Spleen (tissue), 7 donors: ENCODE measurements at regions not wholly inside any gene's neighbourhood (a gene's known extent, or its start where the extent isn't known, plus 50 kb on each side); places are given as distances from the start of the nearest gene placed in this dataset.

Experiments
- CTCF ChIP-seq, 11 experiments: fragments of 200-600 bp in 7 of 11; fragments of 450-650 bp in 4 of 11; sonication (generic) in 4 of 11; IDR thresholded peaks in 8 of 11; conservative IDR thresholded peaks in 3 of 11; 1 replicate in 7 of 11; 2 replicates in 4 of 11; pipeline versions ENCODE4 v1.4.0 to v1.8.0; 2016 to 2021; ENCODE audit warnings: antibody characterized with exemption in 11 of 11, inconsistent platforms in 4 of 11, mild to moderate bottlenecking in 1 of 11
- POLR2A ChIP-seq, 3 donors: fragments of 450-650 bp; IDR thresholded peaks; one replicate each; pipeline ENCODE4 v1.5.1; 2017; ENCODE audit warnings: antibody characterized with exemption in 3 of 3, mild to moderate bottlenecking in 1 of 3
- donor health status: DM: no; HTN: no; CAD: no; lungs with moderate emphysema.
- donor health status: DM: no; HTN: no; CAD: no.
- donor health status: DM: no; HTN: no; CAD: no.

- TF ChIP-seq CTCF (IDR thresholded peaks at IDR 0.05 in 8 of 11, conservative IDR thresholded peaks at IDR 0.05 in 3 of 11) (no peak), POLR2A (IDR thresholded peaks at IDR 0.05) (no peak)
Measured at GRCh38 chr5:106691701-106692100, 979.0 kb downstream of the EFNA5 start.
